ENCODE measurements at regions not wholly inside any gene's neighbourhood (a gene's known extent, or its start where the extent isn't known, plus 50 kb on each side); places are given as distances from the start of the nearest gene placed in this dataset.

- TF ChIP-seq CTCF (IDR thresholded peaks at IDR 0.05) (no peak), POLR2A (IDR thresholded peaks at IDR 0.05) (no peak)
Measured at GRCh38 chr1:239682960-239683359, 296.6 kb downstream of the CHRM3 start.

All from right lobe of liver (tissue), 4 donors.